ENCODE measurements at regions not wholly inside any gene's neighbourhood (a gene's known extent, or its start where the extent isn't known, plus 50 kb on each side); places are given as distances from the start of the nearest gene placed in this dataset.

DNA sequence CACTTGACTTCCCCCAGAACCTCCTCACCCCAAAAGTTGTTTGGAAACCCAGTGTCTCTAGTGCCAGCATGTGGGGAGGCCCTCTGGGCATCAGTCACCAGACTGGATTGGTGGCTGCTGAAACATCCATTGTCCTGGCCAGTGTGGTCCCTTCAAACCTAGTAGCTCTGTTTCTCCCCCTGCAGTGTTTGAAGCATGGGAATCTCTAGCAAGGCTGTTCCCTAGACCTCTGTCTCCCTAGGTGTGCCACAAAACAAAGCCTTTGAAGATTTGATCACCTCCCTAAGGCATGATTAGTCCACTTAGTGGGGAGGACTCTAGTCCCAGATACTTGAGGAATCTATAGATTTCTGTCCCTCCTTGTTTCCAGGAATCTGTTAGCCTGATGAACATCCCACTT lies 60.3 kb downstream of the ARF6 start:
- Histone ChIP-seq H3K27ac (no peak overlapping the region), H3K36me3 (no peaks in the 10 kb centered on the region), H3K4me1 (peaks cover 0 to 13% (median 5%) of the 10 kb centered on the region in 4 donors), H3K27me3 (no peaks in the 10 kb centered on the region), H3K4me3 (no peak overlapping the region), H3K9me3 (no peaks in the 10 kb centered on the region)
- DNase-seq: no peak
- intact Hi-C loops (cut with DNase I; ENCODE audit: low total_unique reads): no loop called here
- TF ChIP-seq CTCF (IDR thresholded peaks at IDR 0.05): no peak

DNA sequence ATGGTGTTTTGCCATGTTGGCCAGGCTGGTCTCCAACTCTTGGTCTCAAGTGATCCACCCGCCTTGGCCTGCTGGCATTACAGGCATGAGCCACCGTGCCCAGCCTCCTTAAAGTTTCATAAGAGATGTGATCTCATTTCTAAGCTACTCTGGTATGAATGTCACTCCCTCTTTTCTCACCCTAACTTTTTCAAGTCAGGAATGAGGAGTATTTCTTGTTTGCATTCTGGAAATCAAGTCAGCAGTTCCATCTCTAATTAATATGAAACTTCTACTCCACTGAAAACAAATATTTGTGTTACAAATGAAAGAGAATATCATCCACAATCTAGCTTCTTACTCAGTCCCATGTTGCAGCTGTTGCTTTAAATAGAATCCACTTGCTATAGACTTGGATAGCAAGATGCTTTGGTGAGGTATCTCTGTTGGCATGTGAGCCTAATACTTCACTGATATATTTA lies 61.3 kb downstream of the ARF6 start:
- no peak overlapping the region for H3K27ac ChIP-seq
- no peaks in the 10 kb centered on the region for H3K27me3 ChIP-seq
- peaks cover 0 to 13% (median 5%) of the 10 kb centered on the region in 4 donors for H3K4me1 ChIP-seq
- no peak for TF ChIP-seq CTCF (IDR thresholded peaks at IDR 0.05)
- no peak overlapping the region for H3K4me3 ChIP-seq
- no peaks in the 10 kb centered on the region for H3K36me3 ChIP-seq
- no peak for DNase-seq
- intact Hi-C loops (cut with DNase I; ENCODE audit: low total_unique reads): no loop called here
- no peaks in the 10 kb centered on the region for H3K9me3 ChIP-seq

GRCh38 chr14:49955024-49955423 lies 62.1 kb downstream of the ARF6 start:
- Histone ChIP-seq H3K27me3 (no peaks in the 10 kb centered on the region), H3K4me3 (no peak overlapping the region), H3K9me3 (no peaks in the 10 kb centered on the region), H3K4me1 (peaks cover 0 to 13% (median 5%) of the 10 kb centered on the region in 4 donors), H3K27ac (no peak overlapping the region), H3K36me3 (no peaks in the 10 kb centered on the region)
- intact Hi-C loops (cut with DNase I; ENCODE audit: low total_unique reads): no loop called here
- DNase-seq: no peak
- no peak for TF ChIP-seq CTCF (IDR thresholded peaks at IDR 0.05)

GRCh38 chr14:49957089-49957852 lies 64.4 kb downstream of the ARF6 start:
- Histone ChIP-seq H3K36me3 (no peaks in the 10 kb centered on the region), H3K9me3 (no peaks in the 10 kb centered on the region), H3K4me1 (peaks cover 0 to 11% (median 3%) of the 10 kb centered on the region in 4 donors), H3K4me3 (no peak overlapping the region), H3K27me3 (no peaks in the 10 kb centered on the region), H3K27ac (no peak overlapping the region)
- DNase-seq: no peak
- intact Hi-C loops (cut with DNase I; ENCODE audit: low total_unique reads): no loop called here
- TF ChIP-seq CTCF (IDR thresholded peaks at IDR 0.05): no peak

DNA sequence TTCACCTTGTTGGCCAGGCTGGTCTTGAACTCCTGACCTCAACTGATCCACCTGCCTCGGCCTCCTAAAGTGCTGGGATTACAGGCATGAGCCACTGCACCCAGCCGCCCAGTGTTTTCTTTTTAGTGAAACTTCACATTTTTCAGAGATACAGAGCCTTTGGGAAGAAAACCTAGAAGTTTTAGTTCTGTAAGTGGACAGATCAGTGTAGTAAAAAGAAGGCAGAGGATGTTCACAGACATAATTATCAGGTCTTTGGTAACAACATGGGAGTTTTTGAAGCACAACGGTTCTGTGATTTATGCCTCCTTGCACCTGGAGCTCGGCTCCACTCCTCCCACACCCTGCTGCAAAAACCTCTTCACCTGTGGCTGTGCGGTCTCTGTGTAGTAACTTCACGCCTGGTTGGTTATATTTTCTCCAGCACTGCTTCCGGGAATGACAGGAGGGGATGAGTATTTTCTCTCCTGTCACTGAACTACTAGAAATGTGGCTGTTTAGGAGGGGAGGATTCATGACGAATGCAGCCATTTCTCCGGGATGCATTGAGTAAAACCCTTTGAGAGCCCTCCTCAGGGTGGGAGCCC lies 67.0 kb downstream of the ARF6 start:
- Histone ChIP-seq H3K27me3 (no peaks in the 10 kb centered on the region), H3K36me3 (no peaks in the 10 kb centered on the region), H3K9me3 (no peaks in the 10 kb centered on the region), H3K27ac (no peak overlapping the region), H3K4me1 (peaks cover 0 to under 1% (median 0%) of the 10 kb centered on the region in 4 donors), H3K4me3 (no peak overlapping the region)
- intact Hi-C loops (cut with DNase I; ENCODE audit: low total_unique reads): no loop called here
- DNase-seq: no peak
- no peak for TF ChIP-seq CTCF (IDR thresholded peaks at IDR 0.05)

Data from tibial artery (tissue), 4 donors.